ENCODE measurements at regions not wholly inside any gene's neighbourhood (a gene's known extent, or its start where the extent isn't known, plus 50 kb on each side); places are given as distances from the start of the nearest gene placed in this dataset.

DNA sequence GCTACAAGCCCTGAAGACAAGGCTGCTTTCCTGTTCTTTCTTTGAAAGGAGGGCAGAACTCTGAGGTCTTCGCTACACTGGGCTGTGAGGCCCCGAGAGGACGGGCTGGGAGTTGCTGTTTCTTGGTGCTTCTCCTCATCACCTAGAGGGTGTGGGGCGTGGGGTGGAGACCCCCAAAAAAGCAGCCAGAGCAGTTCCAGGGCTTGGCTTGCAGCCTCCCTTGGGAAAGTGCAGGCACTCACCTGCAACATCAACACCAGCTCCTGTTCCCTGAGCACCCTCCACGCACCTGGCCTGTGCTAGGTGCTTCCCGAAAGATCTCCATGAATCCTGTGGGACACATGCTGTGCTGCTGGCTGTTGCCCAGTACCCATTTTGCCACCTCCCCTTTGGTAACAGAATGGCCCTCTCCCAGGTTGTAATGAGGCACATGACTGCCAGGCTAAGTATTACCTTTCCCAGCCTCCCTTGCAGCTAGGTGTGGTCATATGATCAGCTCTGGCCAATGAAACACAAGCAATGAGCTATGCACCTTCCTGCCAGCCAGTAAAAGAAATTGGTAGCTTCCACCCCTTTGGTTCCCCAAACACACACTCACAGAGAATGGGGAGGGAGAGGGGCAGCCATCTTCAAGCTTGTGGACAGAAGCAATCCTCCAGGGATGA is 146.0 kb downstream of the C9orf50 start:
- no peak for DNase-seq (ENCODE audit: extremely low read depth, low read depth)
- TF ChIP-seq, protein P1, sequence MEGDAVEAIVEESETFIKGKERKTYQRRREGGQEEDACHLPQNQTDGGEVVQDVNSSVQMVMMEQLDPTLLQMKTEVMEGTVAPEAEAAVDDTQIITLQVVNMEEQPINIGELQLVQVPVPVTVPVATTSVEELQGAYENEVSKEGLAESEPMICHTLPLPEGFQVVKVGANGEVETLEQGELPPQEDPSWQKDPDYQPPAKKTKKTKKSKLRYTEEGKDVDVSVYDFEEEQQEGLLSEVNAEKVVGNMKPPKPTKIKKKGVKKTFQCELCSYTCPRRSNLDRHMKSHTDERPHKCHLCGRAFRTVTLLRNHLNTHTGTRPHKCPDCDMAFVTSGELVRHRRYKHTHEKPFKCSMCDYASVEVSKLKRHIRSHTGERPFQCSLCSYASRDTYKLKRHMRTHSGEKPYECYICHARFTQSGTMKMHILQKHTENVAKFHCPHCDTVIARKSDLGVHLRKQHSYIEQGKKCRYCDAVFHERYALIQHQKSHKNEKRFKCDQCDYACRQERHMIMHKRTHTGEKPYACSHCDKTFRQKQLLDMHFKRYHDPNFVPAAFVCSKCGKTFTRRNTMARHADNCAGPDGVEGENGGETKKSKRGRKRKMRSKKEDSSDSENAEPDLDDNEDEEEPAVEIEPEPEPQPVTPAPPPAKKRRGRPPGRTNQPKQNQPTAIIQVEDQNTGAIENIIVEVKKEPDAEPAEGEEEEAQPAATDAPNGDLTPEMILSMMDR (IDR thresholded peaks at IDR 0.05; ENCODE audit: low read depth, low read length) = no peak

DNA sequence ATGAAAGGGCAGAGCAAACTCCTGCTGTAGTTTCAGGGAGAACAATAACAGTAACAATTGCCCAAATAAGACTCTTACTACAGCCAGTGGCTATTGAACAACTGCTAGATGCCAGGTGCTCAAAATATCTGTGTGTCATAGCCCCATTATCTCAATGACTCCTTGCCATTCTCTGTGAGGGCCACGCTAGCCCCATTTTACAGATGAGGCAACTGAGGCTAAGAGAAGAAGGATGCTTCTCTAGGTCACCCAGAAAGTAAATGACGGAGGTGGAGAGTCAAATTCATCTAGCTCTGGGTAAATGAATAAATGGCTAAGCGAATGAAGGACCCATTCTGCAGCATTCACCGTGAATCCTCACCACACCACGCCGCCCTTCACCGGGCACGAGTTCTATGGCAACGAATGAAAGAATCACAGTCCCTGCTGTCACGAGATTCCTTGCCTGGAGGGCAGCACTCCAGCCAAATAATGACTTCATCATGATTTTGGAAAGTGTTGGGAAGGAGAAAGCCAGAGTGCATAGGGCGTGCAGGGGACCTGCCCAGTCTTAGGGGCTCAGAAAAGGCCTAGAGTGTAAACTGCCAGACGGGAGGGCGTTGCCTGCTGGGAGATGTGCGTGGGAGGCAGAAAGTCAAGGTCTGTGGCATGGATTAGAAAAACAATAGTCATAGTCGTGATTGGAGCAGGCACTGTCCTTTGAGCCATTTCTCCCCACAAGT is 147.2 kb downstream of the C9orf50 start:
- peak; percentile 66 for DNase-seq (ENCODE audit: extremely low read depth, low read depth)
- TF ChIP-seq, protein P1 (IDR thresholded peaks at IDR 0.05; ENCODE audit: low read depth, low read length) = no peak

DNA sequence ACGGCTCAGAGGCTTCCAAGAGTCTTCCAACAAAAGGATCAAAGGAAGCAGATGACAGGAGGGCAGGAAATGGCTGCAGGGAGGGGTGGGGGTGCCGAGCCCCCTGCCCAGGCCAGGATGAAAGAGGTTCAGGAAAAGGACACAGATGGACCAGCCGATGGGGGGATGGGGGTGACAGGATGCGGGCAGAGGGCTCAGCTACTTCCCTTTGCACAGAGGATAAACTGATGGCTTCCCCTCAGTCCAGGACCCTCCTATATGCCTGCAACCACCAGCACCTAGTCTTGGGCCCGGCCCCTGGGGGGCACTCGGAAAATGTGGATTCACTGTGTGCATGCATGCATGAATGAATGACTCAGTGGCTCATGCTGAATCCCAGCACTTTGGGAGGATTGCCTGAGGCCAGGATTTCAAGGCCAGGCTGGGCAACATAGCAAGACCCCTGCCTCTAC is 148.2 kb downstream of the C9orf50 start:
- TF ChIP-seq, protein P1 (IDR thresholded peaks at IDR 0.05; ENCODE audit: low read depth, low read length) = no peak

DNA sequence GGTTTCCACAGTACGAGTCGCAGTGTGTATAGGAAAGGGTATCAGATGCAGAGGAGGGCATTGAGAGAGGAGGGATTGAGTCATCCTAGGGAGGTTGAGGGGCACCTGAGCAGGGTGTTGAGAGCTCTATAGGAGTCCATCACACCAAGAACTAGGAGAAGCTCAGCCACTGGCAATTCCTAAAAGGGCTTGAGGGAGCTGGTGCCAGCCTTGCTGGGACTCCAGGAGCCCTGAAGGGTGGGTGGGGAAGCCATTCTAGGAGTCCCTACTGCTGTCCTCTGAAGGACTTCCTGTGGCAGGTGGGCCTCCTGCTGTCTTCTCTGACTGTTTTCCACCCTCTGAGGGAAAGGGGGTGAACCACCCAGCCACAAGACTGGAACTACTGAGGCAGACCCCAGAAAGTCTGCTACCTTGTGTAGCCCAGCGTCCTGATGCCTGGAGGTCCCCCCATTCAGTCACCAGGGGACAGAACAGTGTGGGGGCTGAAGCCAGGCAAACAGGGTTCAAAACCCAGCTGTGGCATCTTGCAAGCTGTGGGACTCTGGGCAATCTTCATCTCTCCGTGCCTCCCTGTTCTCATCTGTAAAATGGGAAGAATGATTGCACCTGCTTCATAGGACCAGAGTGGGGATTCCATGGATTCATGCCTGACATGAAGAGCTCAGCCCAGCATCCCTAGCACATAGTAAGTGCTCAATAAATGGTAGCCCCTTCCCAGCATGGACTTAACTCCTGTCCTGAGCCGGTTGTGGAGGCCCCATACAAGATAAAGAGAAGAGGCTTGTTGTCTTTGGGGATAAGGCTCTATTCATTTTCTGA is 149.5 kb downstream of the C9orf50 start:
- TF ChIP-seq, protein P1 (IDR thresholded peaks at IDR 0.05; ENCODE audit: low read depth, low read length) = no peak
- no peak for DNase-seq (ENCODE audit: extremely low read depth, low read depth)

More for the DNA sequence above, 148.2 kb downstream of the C9orf50 start:
- DNase-seq (ENCODE audit: extremely low read depth, low read depth) = no peak

DNA sequence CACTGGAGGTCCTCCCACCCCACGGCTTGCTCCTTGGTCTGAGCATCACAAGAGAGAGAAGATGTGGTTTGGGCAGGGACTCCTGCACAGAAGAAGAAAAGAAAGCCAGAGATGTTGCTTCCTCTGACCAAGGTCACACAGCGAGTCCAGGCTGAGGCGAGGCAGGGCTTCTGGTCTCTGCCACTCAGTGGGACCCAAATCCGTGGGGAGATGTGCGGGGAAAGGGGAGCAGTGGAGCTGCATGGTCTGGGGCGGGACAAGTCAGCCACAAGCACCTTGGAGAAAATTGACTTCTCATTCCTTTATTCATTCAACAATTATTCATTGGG is 150.9 kb downstream of the C9orf50 start:
- TF ChIP-seq, protein P1 (IDR thresholded peaks at IDR 0.05; ENCODE audit: low read depth, low read length) = no peak
- no peak for DNase-seq (ENCODE audit: extremely low read depth, low read depth)

DNA sequence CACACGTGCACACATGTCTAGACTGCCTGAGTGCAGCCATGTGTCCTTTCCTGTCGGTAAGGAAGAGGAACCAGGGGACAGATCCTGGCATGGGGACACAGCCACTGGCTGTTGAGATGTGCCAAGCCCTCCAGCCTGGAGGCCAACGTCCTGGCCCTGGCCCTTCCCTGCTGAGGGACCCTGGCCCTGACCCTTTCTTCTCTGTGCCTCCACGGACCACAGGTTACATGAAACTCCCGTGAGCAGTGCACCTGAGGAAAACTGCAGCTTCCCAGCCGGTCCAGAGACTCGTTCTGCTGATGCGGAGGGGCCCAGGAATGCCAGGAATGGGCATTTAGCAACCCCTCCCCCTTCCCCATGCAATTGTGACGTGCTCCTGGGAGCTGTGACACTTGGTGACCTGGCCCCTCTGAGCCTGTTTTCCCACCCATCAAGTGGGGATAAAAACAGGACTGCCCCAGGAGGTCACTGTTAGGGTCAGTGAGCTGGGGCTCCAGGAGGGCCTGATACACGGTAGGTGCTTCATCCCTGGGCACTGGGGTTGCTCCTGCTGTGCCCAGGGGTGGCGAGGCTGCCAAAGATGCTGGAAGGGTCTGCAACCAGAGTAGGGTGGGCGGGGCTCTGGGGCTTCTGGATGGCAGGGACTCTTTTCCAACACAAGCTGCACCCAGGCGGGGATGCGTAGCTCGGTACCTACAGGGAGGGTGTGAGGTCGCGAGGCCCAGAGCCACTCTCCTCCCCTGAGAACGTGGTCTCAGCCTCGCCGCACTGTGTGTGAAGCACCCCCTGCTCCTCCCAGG is 151.5 kb downstream of the C9orf50 start:
- no peak for DNase-seq (ENCODE audit: extremely low read depth, low read depth)
- TF ChIP-seq, protein P1 (IDR thresholded peaks at IDR 0.05; ENCODE audit: low read depth, low read length) = no peak

Data from AG09319 (cell line).